Mammary epithelial cell (primary cell): ENCODE measurements at regions not wholly inside any gene's neighbourhood (a gene's known extent, or its start where the extent isn't known, plus 50 kb on each side); places are given as distances from the start of the nearest gene placed in this dataset.

Source experiments
- EZH2 ChIP-seq: IDR thresholded peaks from 2 replicates; pipeline ENCODE4 v1.6.1; 2012; ENCODE audit warnings: low read length, inconsistent platforms, borderline replicate concordance
- TF ChIP-seq, protein P1 (sequence below), 2 donors: IDR thresholded peaks in 1 of 2; conservative IDR thresholded peaks in 1 of 2; 2 replicates each; pipeline ENCODE4 v1.5.1; 2011 to 2012; ENCODE audit warnings: inconsistent platforms in 2 of 2, low read length in 2 of 2, mild to moderate bottlenecking in 2 of 2, control low read depth in 1 of 2, low read depth in 1 of 2; ENCODE audit not compliant: insufficient read depth in 1 of 2; ENCODE audit errors: extremely low read depth in 1 of 2

DNA sequence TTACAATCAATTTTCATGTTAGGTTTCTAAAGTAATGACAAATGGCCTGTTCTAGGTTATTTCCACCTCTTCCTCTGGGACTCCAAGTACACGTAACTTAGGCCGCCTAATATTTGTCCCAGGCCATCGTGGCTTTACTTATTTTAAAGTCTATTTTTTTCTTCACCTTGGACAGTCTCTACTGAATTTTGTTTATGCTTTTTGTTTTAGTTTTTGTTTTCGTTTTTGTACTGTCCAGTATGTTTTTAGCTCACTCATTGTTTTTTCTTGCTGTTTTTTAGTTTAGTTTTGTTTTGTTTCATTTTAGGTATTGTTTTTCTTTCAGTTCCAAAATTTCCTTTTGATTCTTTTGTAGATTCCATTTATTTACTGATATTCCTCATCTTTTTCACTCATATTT, 187.7 kb upstream of the RNPC3 start:
- TF ChIP-seq, protein P1, sequence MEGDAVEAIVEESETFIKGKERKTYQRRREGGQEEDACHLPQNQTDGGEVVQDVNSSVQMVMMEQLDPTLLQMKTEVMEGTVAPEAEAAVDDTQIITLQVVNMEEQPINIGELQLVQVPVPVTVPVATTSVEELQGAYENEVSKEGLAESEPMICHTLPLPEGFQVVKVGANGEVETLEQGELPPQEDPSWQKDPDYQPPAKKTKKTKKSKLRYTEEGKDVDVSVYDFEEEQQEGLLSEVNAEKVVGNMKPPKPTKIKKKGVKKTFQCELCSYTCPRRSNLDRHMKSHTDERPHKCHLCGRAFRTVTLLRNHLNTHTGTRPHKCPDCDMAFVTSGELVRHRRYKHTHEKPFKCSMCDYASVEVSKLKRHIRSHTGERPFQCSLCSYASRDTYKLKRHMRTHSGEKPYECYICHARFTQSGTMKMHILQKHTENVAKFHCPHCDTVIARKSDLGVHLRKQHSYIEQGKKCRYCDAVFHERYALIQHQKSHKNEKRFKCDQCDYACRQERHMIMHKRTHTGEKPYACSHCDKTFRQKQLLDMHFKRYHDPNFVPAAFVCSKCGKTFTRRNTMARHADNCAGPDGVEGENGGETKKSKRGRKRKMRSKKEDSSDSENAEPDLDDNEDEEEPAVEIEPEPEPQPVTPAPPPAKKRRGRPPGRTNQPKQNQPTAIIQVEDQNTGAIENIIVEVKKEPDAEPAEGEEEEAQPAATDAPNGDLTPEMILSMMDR (conservative IDR thresholded peaks at IDR 0.05 in 1 of 2, IDR thresholded peaks at IDR 0.05 in 1 of 2; ENCODE audit: extremely low read depth in 1 of 2, insufficient read depth in 1 of 2, low read depth in 1 of 2, low read length in 2 of 2): no peak
- TF ChIP-seq EZH2: no peak
